Astrocyte of the spinal cord (primary cell): ENCODE measurements at regions not wholly inside any gene's neighbourhood (a gene's known extent, or its start where the extent isn't known, plus 50 kb on each side); places are given as distances from the start of the nearest gene placed in this dataset.

Experiments used
- DNase-seq: peaks from one replicate; pipeline ENCODE4 v3.0.0; 2011; ENCODE audit warnings: low read depth, low spot score
- H3K4me3 ChIP-seq: 2 replicates; pipeline ENCODE4 v1.5.1; 2011; ENCODE audit warnings: low read depth, mild to moderate bottlenecking, low read length, moderate library complexity
- in situ Hi-C: cut with HindIII; loops from 2 replicates; pipeline ENCODE4 v1.10.0; 2017; ENCODE audit warnings: low sequenced_read_pairs
- TF ChIP-seq, protein P1 (sequence below): IDR thresholded peaks from 2 replicates; pipeline ENCODE4 v1.5.1; 2012; ENCODE audit warnings: low read depth, mild to moderate bottlenecking, low read length, inconsistent platforms

DNA sequence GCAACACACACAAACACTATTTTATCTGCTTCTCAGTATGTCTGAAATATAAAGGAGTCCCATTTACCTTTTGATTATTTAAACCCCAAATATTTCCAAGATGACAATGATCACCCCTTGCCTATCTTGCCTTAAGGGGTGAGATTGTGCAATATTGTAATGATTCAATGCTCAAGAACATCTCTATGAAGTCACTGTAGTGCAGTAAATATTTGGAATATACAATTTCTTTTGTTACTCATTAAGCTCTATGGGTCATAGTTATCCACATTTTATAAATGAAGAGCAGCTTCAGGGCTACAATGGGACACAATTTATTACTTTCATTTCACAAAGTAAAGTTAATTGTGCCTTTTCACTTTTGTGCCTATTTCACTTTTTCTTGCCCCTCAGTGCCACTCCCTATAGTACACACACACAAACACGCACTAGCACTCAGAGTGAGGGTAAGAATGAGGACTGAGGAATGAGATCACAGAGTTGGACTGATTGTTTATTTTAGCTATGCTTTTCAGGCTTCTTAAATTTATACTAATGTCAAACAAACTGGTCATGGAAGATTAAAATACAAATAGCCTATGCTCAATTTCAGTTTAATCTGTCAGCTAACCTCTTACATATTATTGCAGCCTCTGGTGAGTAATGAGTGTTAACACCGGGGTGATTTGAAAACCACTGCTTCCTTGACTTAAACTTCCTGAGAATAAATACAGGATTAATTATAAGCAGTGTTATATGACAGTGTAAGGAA is 521.0 kb upstream of the B3GALT2 start:
- in situ Hi-C loops: no loop called here
- DNase-seq: peak; percentile 22
- TF ChIP-seq, protein P1, sequence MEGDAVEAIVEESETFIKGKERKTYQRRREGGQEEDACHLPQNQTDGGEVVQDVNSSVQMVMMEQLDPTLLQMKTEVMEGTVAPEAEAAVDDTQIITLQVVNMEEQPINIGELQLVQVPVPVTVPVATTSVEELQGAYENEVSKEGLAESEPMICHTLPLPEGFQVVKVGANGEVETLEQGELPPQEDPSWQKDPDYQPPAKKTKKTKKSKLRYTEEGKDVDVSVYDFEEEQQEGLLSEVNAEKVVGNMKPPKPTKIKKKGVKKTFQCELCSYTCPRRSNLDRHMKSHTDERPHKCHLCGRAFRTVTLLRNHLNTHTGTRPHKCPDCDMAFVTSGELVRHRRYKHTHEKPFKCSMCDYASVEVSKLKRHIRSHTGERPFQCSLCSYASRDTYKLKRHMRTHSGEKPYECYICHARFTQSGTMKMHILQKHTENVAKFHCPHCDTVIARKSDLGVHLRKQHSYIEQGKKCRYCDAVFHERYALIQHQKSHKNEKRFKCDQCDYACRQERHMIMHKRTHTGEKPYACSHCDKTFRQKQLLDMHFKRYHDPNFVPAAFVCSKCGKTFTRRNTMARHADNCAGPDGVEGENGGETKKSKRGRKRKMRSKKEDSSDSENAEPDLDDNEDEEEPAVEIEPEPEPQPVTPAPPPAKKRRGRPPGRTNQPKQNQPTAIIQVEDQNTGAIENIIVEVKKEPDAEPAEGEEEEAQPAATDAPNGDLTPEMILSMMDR: no peak
- no peak overlapping the region for H3K4me3 ChIP-seq

DNA sequence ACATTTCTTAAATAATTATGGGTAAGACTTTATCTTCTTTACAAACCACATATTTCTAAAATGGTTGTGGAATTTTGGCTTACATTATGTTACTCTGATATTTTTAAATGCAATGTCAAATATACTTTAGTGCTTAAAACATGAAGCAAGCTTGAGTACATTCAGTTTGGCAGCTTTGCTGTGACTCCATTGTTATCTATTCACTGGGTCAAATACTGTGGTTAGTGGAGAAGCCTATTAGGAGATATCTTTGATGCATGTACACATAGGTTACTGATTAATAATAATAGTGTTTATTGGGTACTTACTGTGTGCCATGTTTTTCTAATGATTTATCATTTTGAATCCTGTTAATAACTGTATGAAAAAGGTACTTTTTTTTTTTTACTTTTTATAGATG is 520.4 kb upstream of the B3GALT2 start:
- in situ Hi-C loops: no loop called here
- no peak for DNase-seq
- TF ChIP-seq, protein P1: no peak
- no peak overlapping the region for H3K4me3 ChIP-seq

DNA sequence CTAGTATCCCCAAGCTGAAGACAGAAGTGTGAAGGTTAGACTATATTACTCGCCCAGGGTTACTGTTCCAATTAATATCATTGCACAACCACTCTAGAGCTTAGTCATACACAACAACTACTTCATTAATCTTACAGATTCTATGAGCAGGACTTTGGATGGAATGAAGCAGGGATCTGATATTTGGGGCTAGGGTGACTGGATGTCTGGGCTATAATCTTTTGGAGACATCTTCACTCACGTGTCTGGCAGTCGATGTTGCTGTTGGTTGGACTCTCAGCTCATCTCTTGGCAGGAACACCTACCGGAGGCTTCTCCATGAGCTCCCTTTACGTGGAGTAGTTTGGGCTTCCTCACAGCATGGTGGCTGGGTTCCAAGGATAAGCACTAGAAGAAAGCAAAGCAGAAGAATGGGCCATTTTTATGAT is 519.2 kb upstream of the B3GALT2 start:
- in situ Hi-C loops: no loop called here
- TF ChIP-seq, protein P1: no peak
- DNase-seq: no peak
- no peak overlapping the region for H3K4me3 ChIP-seq

DNA sequence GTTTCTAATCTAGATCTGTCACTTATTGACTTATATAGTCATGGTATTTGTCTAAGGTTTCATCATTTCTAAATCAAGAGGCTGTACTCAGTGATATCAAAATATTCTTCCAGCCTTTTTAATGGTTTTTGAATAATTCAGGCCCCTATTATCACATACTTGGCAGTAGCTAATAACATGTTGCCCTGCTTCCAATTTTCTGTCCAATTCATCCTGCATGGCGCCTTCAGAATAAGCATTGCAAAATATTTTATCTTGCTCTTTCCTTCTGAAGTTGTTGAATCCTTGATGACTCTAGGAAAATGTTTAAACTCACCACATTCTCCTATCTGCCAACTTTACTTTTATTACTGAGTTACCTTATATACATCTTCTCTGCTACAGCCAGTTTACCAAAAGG is 517.2 kb upstream of the B3GALT2 start:
- H3K4me3 ChIP-seq: no peak overlapping the region
- no peak for DNase-seq
- in situ Hi-C loops: no loop called here
- TF ChIP-seq, protein P1: no peak

DNA sequence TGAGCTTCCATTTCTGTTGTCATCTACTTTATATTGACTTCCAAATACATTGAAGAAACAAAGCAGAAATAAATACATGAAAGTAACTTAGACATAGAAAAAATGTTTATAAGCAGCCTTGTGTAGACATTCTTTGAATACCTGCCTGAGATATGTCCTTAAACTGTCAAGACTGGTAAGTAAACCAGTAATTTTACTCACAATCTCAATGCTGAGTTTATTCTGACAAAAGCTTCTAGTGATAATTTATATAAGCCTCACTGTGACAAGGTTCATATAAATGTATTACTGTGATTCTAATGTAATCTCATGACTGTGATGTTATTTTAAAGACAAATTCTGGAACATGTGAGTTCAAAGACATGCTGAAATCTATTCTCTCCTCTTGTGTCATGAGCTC is 516.7 kb upstream of the B3GALT2 start:
- DNase-seq: no peak
- no peak overlapping the region for H3K4me3 ChIP-seq
- in situ Hi-C loops: no loop called here
- TF ChIP-seq, protein P1: no peak

DNA sequence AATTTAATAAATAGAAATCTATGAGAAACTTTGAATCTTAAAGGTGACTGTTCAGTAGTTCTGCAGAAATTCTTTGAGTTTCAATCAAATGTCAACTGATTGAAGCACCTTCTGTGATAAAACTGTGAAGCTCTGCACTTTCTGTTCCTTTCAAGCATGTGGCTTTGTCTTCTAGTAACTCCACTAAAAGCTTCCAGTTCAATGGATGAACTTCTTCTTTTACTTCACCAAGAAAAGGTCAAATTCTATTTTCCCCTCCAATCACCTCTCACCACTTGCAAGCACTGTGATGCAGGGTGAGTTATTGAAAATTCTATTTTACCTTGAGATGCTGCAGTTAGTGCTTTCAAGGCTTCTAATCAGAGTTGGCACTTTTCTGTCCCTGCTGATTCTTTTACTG is 515.3 kb upstream of the B3GALT2 start:
- no peak overlapping the region for H3K4me3 ChIP-seq
- no peak for DNase-seq
- TF ChIP-seq, protein P1: no peak
- in situ Hi-C loops: no loop called here
